ENCODE measurements at regions not wholly inside any gene's neighbourhood (a gene's known extent, or its start where the extent isn't known, plus 50 kb on each side); places are given as distances from the start of the nearest gene placed in this dataset.

GRCh38 chr5:3694819-3695218 lies 99.2 kb downstream of the IRX1 start:
- TF ChIP-seq CTCF (IDR thresholded peaks at IDR 0.05; ENCODE audit: insufficient read depth, low read length) (no peak), GABPA (IDR thresholded peaks at IDR 0.05; ENCODE audit: low read depth) (no peak)
